T-helper 1 cell treated with Interleukin-12 subunit alpha and Interleukin-12 subunit beta and Interleukin-4 antibody, amounts not matched to agents 30 ng/mL and 1 ng/mL, for 36 hours (primary cell): ENCODE measurements at regions not wholly inside any gene's neighbourhood (a gene's known extent, or its start where the extent isn't known, plus 50 kb on each side); places are given as distances from the start of the nearest gene placed in this dataset.

ENCODE experiments used
- intact Hi-C: fragments of 100-400 bp; cut with micrococcal nuclease; formaldehyde crosslinking; loops from one replicate; pipeline ENCODE4 v1.15.1; 2024

- intact Hi-C loops, result no loop called here
These were observed 302.7 kb downstream of the CYP26B1 start for GRCh38 chr2:71844967-71845366.

GRCh38 chr2:71843391-71843850 is 304.2 kb downstream of the CYP26B1 start:
- intact Hi-C loops, result no loop called here

- intact Hi-C loops, result no loop called here
These were observed 304.9 kb downstream of the CYP26B1 start for GRCh38 chr2:71842744-71843143.

- intact Hi-C loops, result no loop called here
These were observed 307.8 kb downstream of the CYP26B1 start for GRCh38 chr2:71839826-71840225.

- intact Hi-C loops, result no loop called here
These were observed 312.9 kb downstream of the CYP26B1 start for GRCh38 chr2:71834796-71835195.

GRCh38 chr2:71833855-71834560 is 313.7 kb downstream of the CYP26B1 start:
- intact Hi-C loops, result no loop called here

GRCh38 chr2:71833272-71833671 is 314.4 kb downstream of the CYP26B1 start:
- intact Hi-C loops, result no loop called here

- intact Hi-C loops, result no loop called here
These were observed 314.8 kb downstream of the CYP26B1 start for GRCh38 chr2:71832844-71833243.

- intact Hi-C loops, result no loop called here
These were observed 315.3 kb downstream of the CYP26B1 start for GRCh38 chr2:71832388-71832787.

GRCh38 chr2:71831193-71831577 is 316.5 kb downstream of the CYP26B1 start:
- intact Hi-C loops, result no loop called here

GRCh38 chr2:71830497-71831192 is 317.0 kb downstream of the CYP26B1 start:
- intact Hi-C loops, result no loop called here

- intact Hi-C loops, result no loop called here
These were observed 318.7 kb downstream of the CYP26B1 start for GRCh38 chr2:71829008-71829407.

GRCh38 chr2:71827973-71828372 is 319.7 kb downstream of the CYP26B1 start:
- intact Hi-C loops, result no loop called here

GRCh38 chr2:71827524-71827901 is 320.1 kb downstream of the CYP26B1 start:
- intact Hi-C loops, result no loop called here

GRCh38 chr2:71826826-71827523 is 320.7 kb downstream of the CYP26B1 start:
- intact Hi-C loops, result no loop called here

- intact Hi-C loops, result no loop called here
These were observed 321.4 kb downstream of the CYP26B1 start for GRCh38 chr2:71826299-71826698.

GRCh38 chr2:71824436-71824835 is 323.2 kb downstream of the CYP26B1 start:
- intact Hi-C loops, result no loop called here

- intact Hi-C loops, result no loop called here
These were observed 324.1 kb downstream of the CYP26B1 start for GRCh38 chr2:71823526-71823925.

- intact Hi-C loops, result no loop called here
These were observed 325.2 kb downstream of the CYP26B1 start for GRCh38 chr2:71822463-71822862.

GRCh38 chr2:71821856-71822255 is 325.8 kb downstream of the CYP26B1 start:
- intact Hi-C loops, result no loop called here

GRCh38 chr2:71816815-71817214 is 330.8 kb downstream of the CYP26B1 start:
- intact Hi-C loops, result no loop called here

GRCh38 chr2:71815701-71816474 is 331.8 kb downstream of the CYP26B1 start:
- intact Hi-C loops, result no loop called here
